ENCODE measurements at regions not wholly inside any gene's neighbourhood (a gene's known extent, or its start where the extent isn't known, plus 50 kb on each side); places are given as distances from the start of the nearest gene placed in this dataset.
"Not testable (repeated sequence)": the region's sequence is repeated elsewhere in the genome, so short reads cannot be mapped to it uniquely, and the experiment has no call there.

GRCh38 chr7:125423458-125424155 lies 494.0 kb upstream of the POT1 start:
- Histone ChIP-seq H3K9me3 (replicated peaks) (peaks cover 13% of the 10 kb centered on the region), H3K4me3 (no peak overlapping the region), H3K36me3 (no peaks in the 10 kb centered on the region), H3K4me1 (no peaks in the 10 kb centered on the region), H3K27me3 (ENCODE audit: low read depth) (no peaks in the 10 kb centered on the region), H3K27ac (replicated peaks) (no peak overlapping the region)
- TF ChIP-seq CTCF (IDR thresholded peaks at IDR 0.05; ENCODE audit: borderline replicate concordance) = no peak
- DNase-seq = no peak
- intact Hi-C loops (cut with micrococcal nuclease) = no loop called here

GRCh38 chr7:125421407-125421806 lies 491.8 kb upstream of the POT1 start:
- intact Hi-C loops (cut with micrococcal nuclease); H3K4me1 ChIP-seq; H3K4me3 ChIP-seq; H3K36me3 ChIP-seq; H3K27ac ChIP-seq (replicated peaks); DNase-seq; H3K27me3 ChIP-seq (ENCODE audit: low read depth): not testable (repeated sequence)
- peaks cover 18% of the 10 kb centered on the region for H3K9me3 ChIP-seq (replicated peaks)

GRCh38 chr7:125412890-125413665 lies 483.5 kb upstream of the POT1 start:
- intact Hi-C loops (cut with micrococcal nuclease) = no loop called here
- Histone ChIP-seq H3K27ac (replicated peaks) (no peak overlapping the region), H3K36me3 (no peaks in the 10 kb centered on the region), H3K4me3 (no peak overlapping the region), H3K27me3 (ENCODE audit: low read depth) (no peaks in the 10 kb centered on the region), H3K9me3 (replicated peaks) (peaks cover 12% of the 10 kb centered on the region), H3K4me1 (no peaks in the 10 kb centered on the region)
- DNase-seq = no peak
- TF ChIP-seq CTCF (IDR thresholded peaks at IDR 0.05; ENCODE audit: borderline replicate concordance) = no peak

- Histone ChIP-seq H3K27me3 (ENCODE audit: low read depth) (no peaks in the 10 kb centered on the region), H3K4me3 (no peak overlapping the region), H3K4me1 (no peaks in the 10 kb centered on the region), H3K9me3 (replicated peaks) (peaks cover 1% of the 10 kb centered on the region), H3K36me3 (no peaks in the 10 kb centered on the region), H3K27ac (replicated peaks) (no peak overlapping the region)
- intact Hi-C loops (cut with micrococcal nuclease) = no loop called here
- TF ChIP-seq CTCF (IDR thresholded peaks at IDR 0.05; ENCODE audit: borderline replicate concordance) = no peak
- DNase-seq = no peak
Observed at GRCh38 chr7:125409921-125410320, 480.3 kb upstream of the POT1 start.

- no peaks in the 10 kb centered on the region for H3K4me1 ChIP-seq
- no peaks in the 10 kb centered on the region for H3K9me3 ChIP-seq (replicated peaks)
- TF ChIP-seq CTCF (IDR thresholded peaks at IDR 0.05; ENCODE audit: borderline replicate concordance) = no peak
- H3K27ac ChIP-seq (replicated peaks) = no peak overlapping the region
- intact Hi-C loops (cut with micrococcal nuclease) = no loop called here
- no peak for DNase-seq
- H3K27me3 ChIP-seq (ENCODE audit: low read depth) = no peaks in the 10 kb centered on the region
- H3K36me3 ChIP-seq = no peaks in the 10 kb centered on the region
- no peak overlapping the region for H3K4me3 ChIP-seq
Observed at GRCh38 chr7:125406111-125406510, 476.5 kb upstream of the POT1 start.

GRCh38 chr7:125399408-125399807 lies 469.8 kb upstream of the POT1 start:
- H3K27me3 ChIP-seq (ENCODE audit: low read depth) = no peaks in the 10 kb centered on the region
- no peak overlapping the region for H3K27ac ChIP-seq (replicated peaks)
- H3K4me1 ChIP-seq = no peaks in the 10 kb centered on the region
- no peaks in the 10 kb centered on the region for H3K36me3 ChIP-seq
- H3K9me3 ChIP-seq (replicated peaks) = no peaks in the 10 kb centered on the region
- no peak overlapping the region for H3K4me3 ChIP-seq
- no peak for DNase-seq
- no peak for TF ChIP-seq CTCF (IDR thresholded peaks at IDR 0.05; ENCODE audit: borderline replicate concordance)
- intact Hi-C loops (cut with micrococcal nuclease) = no loop called here
